GM23338 (cell line): ENCODE measurements at regions not wholly inside any gene's neighbourhood (a gene's known extent, or its start where the extent isn't known, plus 50 kb on each side); places are given as distances from the start of the nearest gene placed in this dataset.

Experiments
- ATAC-seq: fragments of 200-7000 bp; cut with Tn5 transposase; 3 replicates; pipeline ENCODE4 v1.9.1; 2020
- DNase-seq: peaks from one replicate; pipeline ENCODE4 v3.0.0-alpha.2; 2015; ENCODE audit warnings: low spot score
- H2AFZ ChIP-seq: fragments of 200-600 bp; sonication (generic); 2 replicates; pipeline ENCODE4 v1.8.0; 2016; ENCODE audit warnings: antibody characterized with exemption, mild to moderate bottlenecking, moderate library complexity
- H3F3A ChIP-seq: fragments of 200-600 bp; sonication (generic); replicated peaks from 2 replicates; pipeline ENCODE4 v1.8.0; 2017; ENCODE audit warnings: antibody characterized with exemption, mixed run types, low read depth
- H3K27ac ChIP-seq: fragments of 200-600 bp; sonication (generic); 2 replicates; pipeline ENCODE4 v1.6.1; 2016; ENCODE audit warnings: low read depth
- H3K27me3 ChIP-seq: fragments of 200-600 bp; sonication (generic); 2 replicates; pipeline ENCODE4 v1.8.0; 2016; ENCODE audit warnings: mild to moderate bottlenecking, mixed run types, moderate library complexity; ENCODE audit not compliant: insufficient read depth
- H3K36me3 ChIP-seq: fragments of 200-600 bp; sonication (generic); 2 replicates; pipeline ENCODE4 v1.8.0; 2016; ENCODE audit warnings: mild to moderate bottlenecking; ENCODE audit not compliant: insufficient read depth
- H3K4me1 ChIP-seq: fragments of 200-600 bp; sonication (generic); 2 replicates; pipeline ENCODE4 v1.8.0; 2016; ENCODE audit warnings: mild to moderate bottlenecking, moderate library complexity; ENCODE audit not compliant: insufficient read depth
- H3K4me2 ChIP-seq: fragments of 200-600 bp; sonication (generic); 2 replicates; pipeline ENCODE4 v1.7.1; 2017; ENCODE audit warnings: mixed run types
- H3K4me3 ChIP-seq: fragments of 200-600 bp; sonication (generic); 2 replicates; pipeline ENCODE4 v1.6.1; 2016; ENCODE audit warnings: mixed run types
- H3K79me2 ChIP-seq: fragments of 200-600 bp; sonication (generic); replicated peaks from 2 replicates; pipeline ENCODE4 v1.8.0; 2017; ENCODE audit warnings: mild to moderate bottlenecking; ENCODE audit not compliant: insufficient read depth
- H3K9me2 ChIP-seq: fragments of 200-600 bp; sonication (generic); 2 replicates; pipeline ENCODE4 v1.8.0; 2017; ENCODE audit not compliant: insufficient read depth
- H4K20me1 ChIP-seq: fragments of 200-600 bp; sonication (generic); replicated peaks from 2 replicates; pipeline ENCODE4 v1.8.0; 2017; ENCODE audit warnings: mild to moderate bottlenecking; ENCODE audit not compliant: insufficient read depth
- H3K27ac Mint-ChIP-seq: 2 replicates; pipeline ENCODE4 v1.8.0; 2020; ENCODE audit warnings: inconsistent platforms, mild to moderate bottlenecking, moderate library complexity, mixed read lengths
- H3K27me3 Mint-ChIP-seq: 3 replicates; pipeline ENCODE4 v1.8.0; 2022; ENCODE audit warnings: low read depth, mild to moderate bottlenecking, moderate library complexity, mixed read lengths, inconsistent platforms; ENCODE audit not compliant: insufficient read depth, poor library complexity
- H3K36me3 Mint-ChIP-seq: 3 replicates; pipeline ENCODE4 v1.8.0; 2021; ENCODE audit warnings: low read depth, mild to moderate bottlenecking, inconsistent platforms, moderate library complexity, mixed read lengths
- H3K4me1 Mint-ChIP-seq: 3 replicates; pipeline ENCODE4 v1.8.0; 2020; ENCODE audit warnings: mild to moderate bottlenecking, inconsistent platforms, mixed read lengths
- H3K4me3 Mint-ChIP-seq: 3 replicates; pipeline ENCODE4 v1.8.0; 2021; ENCODE audit warnings: moderate library complexity, mild to moderate bottlenecking, inconsistent platforms, mixed read lengths
- H3K9me3 Mint-ChIP-seq: 3 replicates; pipeline ENCODE4 v1.8.0; 2020; ENCODE audit warnings: moderate library complexity, mild to moderate bottlenecking, inconsistent platforms, mixed read lengths
- EZH2 ChIP-seq: fragments of 200-600 bp; sonication (generic); IDR thresholded peaks from one replicate; pipeline ENCODE4 v1.8.0; 2017; ENCODE audit warnings: antibody characterized with exemption, mild to moderate bottlenecking, low read depth; ENCODE audit not compliant: unreplicated experiment
- EZH2phosphoT487 ChIP-seq: fragments of 200-600 bp; sonication (generic); IDR thresholded peaks from one replicate; pipeline ENCODE4 v1.8.1; 2018; ENCODE audit warnings: antibody characterized with exemption; ENCODE audit not compliant: unreplicated experiment
- NANOG ChIP-seq: IDR thresholded peaks from 2 replicates; pipeline ENCODE4 v1.6.1; 2016; ENCODE audit warnings: antibody characterized with exemption, borderline replicate concordance
- ZNF114 ChIP-seq: fragments of 250-450 bp; sonication (Bioruptor Pico); IDR thresholded peaks from 2 replicates; pipeline ENCODE4 v1.5.0; 2020; ENCODE audit warnings: mild to moderate bottlenecking, moderate library complexity
- ZNF331 ChIP-seq: fragments of 250-450 bp; sonication (Bioruptor Pico); IDR thresholded peaks from 2 replicates; pipeline ENCODE4 v1.5.0; 2020; ENCODE audit warnings: low read depth, mild to moderate bottlenecking, moderate library complexity
- TF ChIP-seq, protein P1 (sequence below): fragments of 250-450 bp; sonication (Bioruptor Pico); IDR thresholded peaks from 2 replicates; pipeline ENCODE4 v1.5.0; 2020; ENCODE audit warnings: mild to moderate bottlenecking, moderate library complexity
- TF ChIP-seq, protein P2 (sequence below), 2 experiments: fragments of 200-600 bp in 1 of 2; sonication (generic) in 1 of 2; conservative IDR thresholded peaks; 2 replicates each; pipeline versions ENCODE4 v1.5.1 to v1.6.1; 2016 to 2017; ENCODE audit warnings: antibody characterized with exemption in 2 of 2, low read depth in 2 of 2, mild to moderate bottlenecking in 2 of 2, moderate library complexity in 1 of 2

DNA sequence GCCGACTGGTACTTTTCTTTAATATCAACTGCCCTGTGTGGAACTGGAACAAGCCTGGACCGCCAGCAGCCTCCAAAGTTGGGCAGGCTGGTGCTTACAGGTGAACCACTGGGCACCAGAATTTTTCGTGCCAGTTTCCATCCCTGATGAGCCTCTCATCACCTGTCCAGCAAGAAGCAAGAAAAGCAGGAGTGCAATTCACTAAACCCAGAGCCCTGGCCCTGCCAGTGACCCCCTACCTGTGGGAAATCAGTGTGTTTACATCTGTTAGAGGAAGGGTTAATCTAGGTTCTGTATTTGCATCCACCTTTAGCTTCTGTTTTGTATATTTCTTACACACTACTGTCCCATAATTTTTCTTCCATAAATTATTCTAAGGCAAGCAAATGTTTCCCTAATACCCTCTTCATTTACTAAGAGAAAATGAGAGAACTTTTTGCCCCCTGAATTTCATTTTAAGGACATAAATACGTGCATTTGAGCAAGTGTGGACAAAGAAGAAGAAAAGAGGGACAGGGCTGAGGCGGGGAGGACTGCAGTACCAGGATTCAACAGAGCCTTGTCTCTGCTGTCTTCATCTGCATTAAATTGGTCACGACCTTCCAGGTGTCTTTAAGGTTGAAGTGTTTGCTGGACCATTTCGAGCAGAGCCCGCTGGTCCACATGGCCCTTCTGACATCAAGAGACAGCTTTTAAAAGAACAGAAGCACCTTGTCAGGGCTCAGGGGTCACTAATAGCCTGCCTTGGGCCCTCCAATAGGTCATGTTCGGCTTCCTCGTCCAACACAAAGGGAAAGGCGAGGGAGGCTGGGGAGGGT lies 763.1 kb downstream of the BCL11A start:
- Mint-ChIP-seq H3K36me3 (peaks cover 4% of the 10 kb centered on the region; the same call in 2 of the 3 replicates), H3K27ac (no peak overlapping the region), H3K4me1 (peaks cover 36% of the 10 kb centered on the region), H3K9me3 (peaks cover 8% of the 10 kb centered on the region), H3K27me3 (peaks cover 3% of the 10 kb centered on the region), H3K4me3 (no peak overlapping the region)
- no peaks in the 10 kb centered on the region for H4K20me1 ChIP-seq
- peaks cover 2% of the 10 kb centered on the region; the same call in 1 of the 2 replicates for H3K9me2 ChIP-seq
- TF ChIP-seq EZH2 (no peak), ZNF331 (CRISPR knock-in tag) (no peak), NANOG (no peak), EZH2phosphoT487 (no peak), ZNF114 (no peak)
- peaks cover 36% of the 10 kb centered on the region for H3K4me1 ChIP-seq
- H3K27ac ChIP-seq = no peak overlapping the region; the same call in 1 of the 2 replicates
- H2AFZ ChIP-seq = peak overlapping the region; percentile 73
- no peaks in the 10 kb centered on the region for H3K36me3 ChIP-seq
- peak; percentile 8 for DNase-seq
- H3K4me3 ChIP-seq = no peak overlapping the region
- H3K27me3 ChIP-seq = no peaks in the 10 kb centered on the region
- H3K79me2 ChIP-seq = no peaks in the 10 kb centered on the region
- no peaks in the 10 kb centered on the region; the same call in 1 of the 2 replicates for H3F3A ChIP-seq
- peak overlapping the region; percentile 65 for H3K4me2 ChIP-seq
- ATAC-seq = peak; percentile 75

DNA sequence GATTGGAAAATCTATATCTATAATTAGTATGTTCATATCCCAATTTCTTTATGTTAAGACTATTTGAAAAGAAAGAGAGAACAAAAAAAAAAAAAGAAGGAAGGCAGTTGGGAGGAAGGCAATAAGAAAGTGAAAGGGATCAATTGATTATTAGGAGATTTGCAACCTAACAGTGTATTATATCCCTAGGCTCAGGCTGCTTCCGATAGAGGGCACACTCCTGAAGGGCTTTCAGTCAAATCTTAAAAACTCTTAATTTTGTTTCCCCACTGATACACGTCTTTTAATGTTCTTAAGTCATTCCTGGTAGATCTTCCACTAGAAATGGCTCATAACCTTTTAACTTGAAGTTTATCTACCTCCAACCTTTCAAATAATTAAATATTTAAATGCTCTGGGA lies 763.9 kb downstream of the BCL11A start:
- H3K4me1 Mint-ChIP-seq = peaks cover 36% of the 10 kb centered on the region
- no peaks in the 10 kb centered on the region for H3K27me3 ChIP-seq
- no peaks in the 10 kb centered on the region for H3K36me3 ChIP-seq
- no peaks in the 10 kb centered on the region for H3K79me2 ChIP-seq
- ATAC-seq (peak; percentile 66), DNase-seq (no peak)
- H3K4me3 Mint-ChIP-seq = no peak overlapping the region
- peak overlapping the region; percentile 65 for H3K4me2 ChIP-seq
- H3K4me1 ChIP-seq = peaks cover 36% of the 10 kb centered on the region
- H3K9me2 ChIP-seq = peaks cover 2% of the 10 kb centered on the region; the same call in 1 of the 2 replicates
- no peak overlapping the region for H3K27ac ChIP-seq
- H4K20me1 ChIP-seq = no peaks in the 10 kb centered on the region
- peaks cover 4% of the 10 kb centered on the region; the same call in 2 of the 3 replicates for H3K36me3 Mint-ChIP-seq
- peaks cover 8% of the 10 kb centered on the region for H3K9me3 Mint-ChIP-seq
- H2AFZ ChIP-seq = no peak overlapping the region
- peaks cover 3% of the 10 kb centered on the region for H3K27me3 Mint-ChIP-seq
- no peak overlapping the region for H3K27ac Mint-ChIP-seq
- H3F3A ChIP-seq = no peaks in the 10 kb centered on the region; the same call in 1 of the 2 replicates
- TF ChIP-seq, protein P1, sequence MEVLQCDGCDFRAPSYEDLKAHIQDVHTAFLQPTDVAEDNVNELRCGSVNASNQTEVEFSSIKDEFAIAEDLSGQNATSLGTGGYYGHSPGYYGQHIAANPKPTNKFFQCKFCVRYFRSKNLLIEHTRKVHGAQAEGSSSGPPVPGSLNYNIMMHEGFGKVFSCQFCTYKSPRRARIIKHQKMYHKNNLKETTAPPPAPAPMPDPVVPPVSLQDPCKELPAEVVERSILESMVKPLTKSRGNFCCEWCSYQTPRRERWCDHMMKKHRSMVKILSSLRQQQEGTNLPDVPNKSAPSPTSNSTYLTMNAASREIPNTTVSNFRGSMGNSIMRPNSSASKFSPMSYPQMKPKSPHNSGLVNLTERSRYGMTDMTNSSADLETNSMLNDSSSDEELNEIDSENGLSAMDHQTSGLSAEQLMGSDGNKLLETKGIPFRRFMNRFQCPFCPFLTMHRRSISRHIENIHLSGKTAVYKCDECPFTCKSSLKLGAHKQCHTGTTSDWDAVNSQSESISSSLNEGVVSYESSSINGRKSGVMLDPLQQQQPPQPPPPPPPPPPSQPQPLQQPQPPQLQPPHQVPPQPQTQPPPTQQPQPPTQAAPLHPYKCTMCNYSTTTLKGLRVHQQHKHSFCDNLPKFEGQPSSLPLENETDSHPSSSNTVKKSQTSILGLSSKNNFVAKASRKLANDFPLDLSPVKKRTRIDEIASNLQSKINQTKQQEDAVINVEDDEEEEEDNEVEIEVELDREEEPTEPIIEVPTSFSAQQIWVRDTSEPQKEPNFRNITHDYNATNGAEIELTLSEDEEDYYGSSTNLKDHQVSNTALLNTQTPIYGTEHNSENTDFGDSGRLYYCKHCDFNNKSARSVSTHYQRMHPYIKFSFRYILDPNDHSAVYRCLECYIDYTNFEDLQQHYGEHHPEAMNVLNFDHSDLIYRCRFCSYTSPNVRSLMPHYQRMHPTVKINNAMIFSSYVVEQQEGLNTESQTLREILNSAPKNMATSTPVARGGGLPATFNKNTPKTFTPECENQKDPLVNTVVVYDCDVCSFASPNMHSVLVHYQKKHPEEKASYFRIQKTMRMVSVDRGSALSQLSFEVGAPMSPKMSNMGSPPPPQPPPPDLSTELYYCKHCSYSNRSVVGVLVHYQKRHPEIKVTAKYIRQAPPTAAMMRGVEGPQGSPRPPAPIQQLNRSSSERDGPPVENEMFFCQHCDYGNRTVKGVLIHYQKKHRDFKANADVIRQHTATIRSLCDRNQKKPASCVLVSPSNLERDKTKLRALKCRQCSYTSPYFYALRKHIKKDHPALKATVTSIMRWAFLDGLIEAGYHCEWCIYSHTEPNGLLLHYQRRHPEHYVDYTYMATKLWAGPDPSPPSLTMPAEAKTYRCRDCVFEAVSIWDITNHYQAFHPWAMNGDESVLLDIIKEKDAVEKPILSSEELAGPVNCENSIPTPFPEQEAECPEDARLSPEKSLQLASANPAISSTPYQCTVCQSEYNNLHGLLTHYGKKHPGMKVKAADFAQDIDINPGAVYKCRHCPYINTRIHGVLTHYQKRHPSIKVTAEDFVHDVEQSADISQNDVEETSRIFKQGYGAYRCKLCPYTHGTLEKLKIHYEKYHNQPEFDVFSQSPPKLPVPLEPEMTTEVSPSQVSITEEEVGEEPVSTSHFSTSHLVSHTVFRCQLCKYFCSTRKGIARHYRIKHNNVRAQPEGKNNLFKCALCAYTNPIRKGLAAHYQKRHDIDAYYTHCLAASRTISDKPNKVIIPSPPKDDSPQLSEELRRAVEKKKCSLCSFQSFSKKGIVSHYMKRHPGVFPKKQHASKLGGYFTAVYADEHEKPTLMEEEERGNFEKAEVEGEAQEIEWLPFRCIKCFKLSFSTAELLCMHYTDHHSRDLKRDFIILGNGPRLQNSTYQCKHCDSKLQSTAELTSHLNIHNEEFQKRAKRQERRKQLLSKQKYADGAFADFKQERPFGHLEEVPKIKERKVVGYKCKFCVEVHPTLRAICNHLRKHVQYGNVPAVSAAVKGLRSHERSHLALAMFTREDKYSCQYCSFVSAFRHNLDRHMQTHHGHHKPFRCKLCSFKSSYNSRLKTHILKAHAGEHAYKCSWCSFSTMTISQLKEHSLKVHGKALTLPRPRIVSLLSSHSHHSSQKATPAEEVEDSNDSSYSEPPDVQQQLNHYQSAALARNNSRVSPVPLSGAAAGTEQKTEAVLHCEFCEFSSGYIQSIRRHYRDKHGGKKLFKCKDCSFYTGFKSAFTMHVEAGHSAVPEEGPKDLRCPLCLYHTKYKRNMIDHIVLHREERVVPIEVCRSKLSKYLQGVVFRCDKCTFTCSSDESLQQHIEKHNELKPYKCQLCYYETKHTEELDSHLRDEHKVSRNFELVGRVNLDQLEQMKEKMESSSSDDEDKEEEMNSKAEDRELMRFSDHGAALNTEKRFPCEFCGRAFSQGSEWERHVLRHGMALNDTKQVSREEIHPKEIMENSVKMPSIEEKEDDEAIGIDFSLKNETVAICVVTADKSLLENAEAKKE (CRISPR knock-in tag) = no peak
- no peak for TF ChIP-seq ZNF114
- TF ChIP-seq, protein P2, sequence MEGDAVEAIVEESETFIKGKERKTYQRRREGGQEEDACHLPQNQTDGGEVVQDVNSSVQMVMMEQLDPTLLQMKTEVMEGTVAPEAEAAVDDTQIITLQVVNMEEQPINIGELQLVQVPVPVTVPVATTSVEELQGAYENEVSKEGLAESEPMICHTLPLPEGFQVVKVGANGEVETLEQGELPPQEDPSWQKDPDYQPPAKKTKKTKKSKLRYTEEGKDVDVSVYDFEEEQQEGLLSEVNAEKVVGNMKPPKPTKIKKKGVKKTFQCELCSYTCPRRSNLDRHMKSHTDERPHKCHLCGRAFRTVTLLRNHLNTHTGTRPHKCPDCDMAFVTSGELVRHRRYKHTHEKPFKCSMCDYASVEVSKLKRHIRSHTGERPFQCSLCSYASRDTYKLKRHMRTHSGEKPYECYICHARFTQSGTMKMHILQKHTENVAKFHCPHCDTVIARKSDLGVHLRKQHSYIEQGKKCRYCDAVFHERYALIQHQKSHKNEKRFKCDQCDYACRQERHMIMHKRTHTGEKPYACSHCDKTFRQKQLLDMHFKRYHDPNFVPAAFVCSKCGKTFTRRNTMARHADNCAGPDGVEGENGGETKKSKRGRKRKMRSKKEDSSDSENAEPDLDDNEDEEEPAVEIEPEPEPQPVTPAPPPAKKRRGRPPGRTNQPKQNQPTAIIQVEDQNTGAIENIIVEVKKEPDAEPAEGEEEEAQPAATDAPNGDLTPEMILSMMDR (conservative IDR thresholded peaks at IDR 0.05; ENCODE audit: low read depth in 2 of 2) = peak; percentile 25 to 55; a peak in 3 of 4 replicates
- no peak for TF ChIP-seq EZH2phosphoT487
- no peak overlapping the region for H3K4me3 ChIP-seq
